ENCODE measurements at regions not wholly inside any gene's neighbourhood (a gene's known extent, or its start where the extent isn't known, plus 50 kb on each side); places are given as distances from the start of the nearest gene placed in this dataset.
"Not testable (repeated sequence)": the region's sequence is repeated elsewhere in the genome, so short reads cannot be mapped to it uniquely, and the experiment has no call there.

DNA sequence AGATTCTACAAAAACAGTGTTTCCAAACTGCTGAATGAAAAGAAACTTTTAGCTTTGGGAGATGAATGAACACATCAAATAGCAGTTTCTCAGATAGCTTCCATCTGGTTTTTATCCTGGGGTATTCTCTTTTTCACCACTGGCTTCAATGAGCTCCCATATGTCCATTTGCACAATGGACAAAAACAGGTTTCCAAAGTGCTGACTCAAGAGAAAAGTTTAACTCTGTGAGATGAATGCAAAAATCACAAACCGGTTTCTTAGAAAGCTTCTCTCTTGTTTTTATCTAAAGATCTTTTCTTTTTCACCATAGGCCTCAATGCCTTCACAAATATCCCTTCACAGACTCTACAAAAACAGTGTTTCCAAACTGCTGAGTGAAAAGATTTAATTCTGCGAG lies 1089.2 kb downstream of the PRIM2 start:
- H3K27ac ChIP-seq, H4K20me1 ChIP-seq, H3K4me1 ChIP-seq, H3K36me3 ChIP-seq, H3K9ac ChIP-seq, H3K27me3 ChIP-seq, H3K4me3 ChIP-seq, H3K4me2 ChIP-seq: not testable (repeated sequence)
- H3K9me3 ChIP-seq = peaks cover 46% of the 10 kb centered on the region

- no peak overlapping the region for H3K4me2 ChIP-seq
- no peak for TF ChIP-seq Cebpa-rat (IDR thresholded peaks at IDR 0.05)
- H3K27me3 ChIP-seq = no peaks in the 10 kb centered on the region
These were observed 1101.9 kb downstream of the PRIM2 start for GRCh38 chr6:58419321-58419720.

More at GRCh38 chr6:58419321-58419720, 1101.9 kb downstream of the PRIM2 start:
- Histone ChIP-seq H3K4me3 (no peak overlapping the region), H3K36me3 (no peaks in the 10 kb centered on the region), H3K27ac (no peak overlapping the region), H4K20me1 (no peaks in the 10 kb centered on the region), H3K4me1 (no peaks in the 10 kb centered on the region), H3K9ac (no peak overlapping the region), H3K9me3 (peaks cover 32% of the 10 kb centered on the region)
